Neutrophil (primary cell): ENCODE measurements at regions not wholly inside any gene's neighbourhood (a gene's known extent, or its start where the extent isn't known, plus 50 kb on each side); places are given as distances from the start of the nearest gene placed in this dataset.

Experiments
- H3K27ac ChIP-seq: fragments of 200-600 bp; sonication (generic); 2 replicates; pipeline ENCODE4 v1.5.1; 2016; ENCODE audit warnings: mild to moderate bottlenecking, moderate library complexity
- H3K27me3 ChIP-seq: fragments of 200-600 bp; sonication (generic); 2 replicates; pipeline ENCODE4 v1.6.0; 2016; ENCODE audit warnings: mild to moderate bottlenecking
- H3K36me3 ChIP-seq: fragments of 200-600 bp; sonication (generic); 2 replicates; pipeline ENCODE4 v1.5.1; 2017
- H3K4me1 ChIP-seq, 2 experiments: fragments of 200-600 bp in 1 of 2; sonication (generic) in 1 of 2; 1 replicate in 1 of 2; 2 replicates in 1 of 2; pipeline versions ENCODE4 v1.5.1 to v1.6.1; 2013 to 2016; ENCODE audit warnings: low read depth in 1 of 2, low read length in 1 of 2, mild to moderate bottlenecking in 1 of 2, moderate library complexity in 1 of 2; ENCODE audit not compliant: control insufficient read depth in 1 of 2, insufficient read depth in 1 of 2
- H3K4me3 ChIP-seq, 2 experiments: fragments of 200-600 bp in 1 of 2; sonication (generic) in 1 of 2; 1 replicate in 1 of 2; 2 replicates in 1 of 2; pipeline ENCODE4 v1.5.1; 2013 to 2016; ENCODE audit warnings: low read depth in 1 of 2, low read length in 1 of 2, mild to moderate bottlenecking in 1 of 2, moderate library complexity in 1 of 2
- H3K9me3 ChIP-seq: fragments of 200-600 bp; sonication (generic); 2 replicates; pipeline ENCODE4 v1.5.1; 2016
- CTCF ChIP-seq: fragments of 200-600 bp; sonication (generic); IDR thresholded peaks from 2 replicates; pipeline ENCODE4 v1.5.1; 2016; ENCODE audit warnings: antibody characterized with exemption

- H3K36me3 ChIP-seq: no peaks in the 10 kb centered on the region
- no peak overlapping the region for H3K4me3 ChIP-seq
- no peaks in the 10 kb centered on the region for H3K27me3 ChIP-seq
- no peak overlapping the region for H3K27ac ChIP-seq
- no peak for TF ChIP-seq CTCF
- no peaks in the 10 kb centered on the region for H3K4me1 ChIP-seq
- no peaks in the 10 kb centered on the region for H3K9me3 ChIP-seq
Observed at GRCh38 chr11:15535414-15535813, 420.7 kb downstream of the INSC start.

DNA sequence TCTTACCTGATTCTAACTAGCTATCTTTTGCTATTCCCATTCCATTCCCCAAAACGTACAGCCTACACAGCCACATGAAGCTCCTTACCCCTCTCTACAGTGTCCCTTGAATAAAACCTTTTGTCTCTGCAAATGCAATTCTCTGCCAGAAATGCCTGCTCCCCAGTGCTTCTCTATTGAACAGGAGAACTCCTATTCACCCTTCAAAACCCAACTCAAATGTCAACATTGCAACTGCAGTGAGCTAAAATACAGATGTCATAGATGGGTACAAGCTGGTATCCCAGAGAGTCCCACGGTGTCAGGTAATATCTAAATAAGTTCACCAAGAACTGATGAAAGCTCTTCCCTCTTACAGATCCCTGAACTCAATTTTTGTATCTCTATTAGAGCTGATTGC, 421.7 kb downstream of the INSC start:
- Histone ChIP-seq H3K27me3 (no peaks in the 10 kb centered on the region), H3K4me3 (no peak overlapping the region), H3K4me1 (no peaks in the 10 kb centered on the region), H3K9me3 (no peaks in the 10 kb centered on the region), H3K36me3 (no peaks in the 10 kb centered on the region), H3K27ac (no peak overlapping the region)
- TF ChIP-seq CTCF: no peak

GRCh38 chr11:15539645-15540044, 424.9 kb downstream of the INSC start:
- H3K4me1 ChIP-seq: no peaks in the 10 kb centered on the region
- H3K36me3 ChIP-seq: no peaks in the 10 kb centered on the region
- no peak for TF ChIP-seq CTCF
- H3K4me3 ChIP-seq: no peak overlapping the region
- H3K27me3 ChIP-seq: no peaks in the 10 kb centered on the region
- H3K27ac ChIP-seq: no peak overlapping the region
- no peaks in the 10 kb centered on the region for H3K9me3 ChIP-seq

GRCh38 chr11:15541079-15541478, 426.4 kb downstream of the INSC start:
- Histone ChIP-seq H3K4me3 (no peak overlapping the region), H3K27me3 (no peaks in the 10 kb centered on the region), H3K36me3 (no peaks in the 10 kb centered on the region), H3K4me1 (no peaks in the 10 kb centered on the region), H3K9me3 (no peaks in the 10 kb centered on the region), H3K27ac (no peak overlapping the region)
- no peak for TF ChIP-seq CTCF

- Histone ChIP-seq H3K36me3 (no peaks in the 10 kb centered on the region), H3K9me3 (no peaks in the 10 kb centered on the region), H3K27me3 (peaks cover 6% of the 10 kb centered on the region), H3K4me1 (no peaks in the 10 kb centered on the region), H3K27ac (no peak overlapping the region), H3K4me3 (no peak overlapping the region)
- no peak for TF ChIP-seq CTCF
Observed at GRCh38 chr11:15544353-15544752, 429.6 kb downstream of the INSC start.

DNA sequence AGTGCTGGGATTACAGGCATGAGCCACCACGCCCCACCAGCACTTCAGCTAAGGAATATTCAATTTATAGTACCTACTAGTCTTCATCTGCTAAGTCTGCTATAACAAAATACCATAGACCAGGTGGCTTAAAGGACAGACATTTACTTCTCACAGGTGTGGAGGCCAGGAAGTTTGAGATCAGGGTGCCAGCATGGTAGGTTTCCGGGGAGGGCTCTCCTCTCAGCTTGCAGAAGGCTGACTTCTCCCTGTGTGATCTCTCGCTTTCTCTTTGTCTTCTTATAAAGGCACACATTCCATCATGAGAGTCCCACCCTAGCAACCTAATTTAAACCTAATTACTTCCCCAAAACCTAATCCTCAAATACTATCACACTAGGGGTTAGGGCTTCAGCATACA, 433.0 kb downstream of the INSC start:
- no peaks in the 10 kb centered on the region for H3K9me3 ChIP-seq
- no peak for TF ChIP-seq CTCF
- no peaks in the 10 kb centered on the region for H3K36me3 ChIP-seq
- H3K27ac ChIP-seq: no peak overlapping the region
- no peaks in the 10 kb centered on the region for H3K4me1 ChIP-seq
- H3K4me3 ChIP-seq: no peak overlapping the region
- H3K27me3 ChIP-seq: peaks cover 6% of the 10 kb centered on the region
